H9 (cell line): ENCODE measurements at regions not wholly inside any gene's neighbourhood (a gene's known extent, or its start where the extent isn't known, plus 50 kb on each side); places are given as distances from the start of the nearest gene placed in this dataset.

Experiments used
- DNase-seq: peaks from one replicate; pipeline ENCODE4 v3.0.0-alpha.2; 2017
- H2AFZ ChIP-seq: one replicate; pipeline ENCODE4 v1.6.1; 2013; ENCODE audit warnings: mild to moderate bottlenecking, low read length, control low read depth, moderate library complexity
- H2AK5ac ChIP-seq: 2 replicates; pipeline ENCODE4 v1.6.1; 2013; ENCODE audit warnings: low read length, control low read depth, mixed read lengths; ENCODE audit not compliant: insufficient read length
- H2BK120ac ChIP-seq: one replicate; pipeline ENCODE4 v1.6.1; 2013; ENCODE audit warnings: low read depth, mild to moderate bottlenecking, low read length, control low read depth, inconsistent platforms; ENCODE audit not compliant: poor library complexity, severe bottlenecking
- H2BK12ac ChIP-seq: 2 replicates; pipeline ENCODE4 v1.6.1; 2013; ENCODE audit warnings: low read length, control low read depth, mixed read lengths, low read depth; ENCODE audit not compliant: insufficient read length
- H2BK15ac ChIP-seq: 2 replicates; pipeline ENCODE4 v1.6.1; 2013; ENCODE audit warnings: low read depth, low read length, control low read depth
- H2BK20ac ChIP-seq: one replicate; pipeline ENCODE4 v1.6.1; 2013; ENCODE audit warnings: low read depth, mild to moderate bottlenecking, low read length, control low read depth, inconsistent platforms; ENCODE audit not compliant: poor library complexity, severe bottlenecking
- H2BK5ac ChIP-seq: 2 replicates; pipeline ENCODE4 v1.6.1; 2013; ENCODE audit warnings: low read length, control low read depth, mixed read lengths; ENCODE audit not compliant: insufficient read length
- H3K14ac ChIP-seq: 2 replicates; pipeline ENCODE4 v1.6.1; 2013; ENCODE audit warnings: low read length, control low read depth; ENCODE audit not compliant: insufficient read depth
- H3K18ac ChIP-seq: 2 replicates; pipeline ENCODE4 v1.6.1; 2013; ENCODE audit warnings: low read depth, mild to moderate bottlenecking, mixed read lengths, low read length, control low read depth; ENCODE audit not compliant: insufficient read length
- H3K23ac ChIP-seq: 2 replicates; pipeline ENCODE4 v1.6.1; 2013; ENCODE audit warnings: low read length, control low read depth, mixed read lengths, low read depth; ENCODE audit not compliant: insufficient read length
- H3K23me2 ChIP-seq: 2 replicates; pipeline ENCODE4 v1.6.1; 2013; ENCODE audit warnings: low read depth, mild to moderate bottlenecking, mixed read lengths, low read length, control low read depth; ENCODE audit not compliant: insufficient read length, poor library complexity, severe bottlenecking
- H3K27ac ChIP-seq: 2 replicates; pipeline ENCODE4 v1.5.1; 2013; ENCODE audit warnings: low read length, control low read depth, mixed read lengths, low read depth; ENCODE audit not compliant: insufficient read length
- H3K27me3 ChIP-seq: 2 replicates; pipeline ENCODE4 v1.6.1; 2013; ENCODE audit warnings: low read length, control low read depth, inconsistent platforms; ENCODE audit not compliant: insufficient read depth
- H3K4ac ChIP-seq: 2 replicates; pipeline ENCODE4 v1.6.1; 2013; ENCODE audit warnings: low read depth, mild to moderate bottlenecking, control low read depth, inconsistent platforms, low read length, moderate library complexity
- H3K4me1 ChIP-seq: 2 replicates; pipeline ENCODE4 v1.6.1; 2013; ENCODE audit warnings: low read length, control low read depth, inconsistent platforms; ENCODE audit not compliant: insufficient read depth
- H3K4me2 ChIP-seq: 2 replicates; pipeline ENCODE4 v1.6.1; 2013; ENCODE audit warnings: low read length, control low read depth, mixed read lengths; ENCODE audit not compliant: insufficient read length, insufficient read depth
- H3K56ac ChIP-seq: 2 replicates; pipeline ENCODE4 v1.6.1; 2013; ENCODE audit warnings: low read depth, mild to moderate bottlenecking, mixed read lengths, low read length, control low read depth; ENCODE audit not compliant: insufficient read length
- H3K79me1 ChIP-seq: 2 replicates; pipeline ENCODE4 v1.6.1; 2013; ENCODE audit warnings: low read depth, mild to moderate bottlenecking, moderate library complexity, low read length, control low read depth, inconsistent platforms; ENCODE audit not compliant: insufficient read depth, poor library complexity, severe bottlenecking
- H3K79me2 ChIP-seq: 2 replicates; pipeline ENCODE4 v1.6.1; 2013; ENCODE audit warnings: low read length, control low read depth, inconsistent platforms; ENCODE audit not compliant: insufficient read depth
- H3K9ac ChIP-seq: 2 replicates; pipeline ENCODE4 v1.6.1; 2013; ENCODE audit warnings: low read length, control low read depth, mixed read lengths; ENCODE audit not compliant: insufficient read length; ENCODE audit errors: extremely low read depth
- H3K9me3 ChIP-seq: one replicate; pipeline ENCODE4 v1.6.1; 2013; ENCODE audit warnings: low read depth, low read length, inconsistent platforms; ENCODE audit not compliant: control insufficient read depth
- H3T11ph ChIP-seq: one replicate; pipeline ENCODE4 v1.6.1; 2013; ENCODE audit warnings: mild to moderate bottlenecking, low read length, control low read depth, inconsistent platforms
- H4K20me1 ChIP-seq: one replicate; pipeline ENCODE4 v1.6.1; 2013; ENCODE audit not compliant: control insufficient read depth, insufficient read length, insufficient read depth
- H4K5ac ChIP-seq: 2 replicates; pipeline ENCODE4 v1.6.1; 2013; ENCODE audit warnings: low read depth, mild to moderate bottlenecking, mixed read lengths, low read length, control low read depth; ENCODE audit not compliant: insufficient read length
- H4K8ac ChIP-seq: replicated peaks from 2 replicates; pipeline ENCODE4 v1.6.1; 2013; ENCODE audit warnings: low read length, control low read depth, mixed read lengths, low read depth; ENCODE audit not compliant: insufficient read length
- H4K91ac ChIP-seq: 2 replicates; pipeline ENCODE4 v1.6.1; 2013; ENCODE audit warnings: low read depth, mild to moderate bottlenecking, moderate library complexity, mixed read lengths, low read length, control low read depth; ENCODE audit not compliant: insufficient read length
- H3K27ac Mint-ChIP-seq, 3 experiments: 2 replicates in 2 of 3; 3 replicates in 1 of 3; pipeline ENCODE4 v1.8.0; 2020 to 2021; ENCODE audit warnings: mixed read lengths in 3 of 3, mild to moderate bottlenecking in 1 of 3, moderate library complexity in 1 of 3
- H3K27me3 Mint-ChIP-seq: 2 replicates; pipeline ENCODE4 v1.8.0; 2021; ENCODE audit warnings: low read depth, mild to moderate bottlenecking, moderate library complexity, mixed read lengths
- H3K36me3 Mint-ChIP-seq, 3 experiments: 2 replicates in 2 of 3; 3 replicates in 1 of 3; pipeline ENCODE4 v1.8.0; 2020 to 2021; ENCODE audit warnings: low read depth in 3 of 3, mixed read lengths in 3 of 3; ENCODE audit not compliant: insufficient read depth in 1 of 3
- H3K4me1 Mint-ChIP-seq, 2 experiments: 2 replicates each; pipeline ENCODE4 v1.8.0; 2020; ENCODE audit warnings: mixed read lengths in 2 of 2
- H3K4me3 Mint-ChIP-seq, 2 experiments: 2 replicates in 1 of 2; 3 replicates in 1 of 2; pipeline ENCODE4 v1.8.0; 2020 to 2021; ENCODE audit warnings: mild to moderate bottlenecking in 2 of 2, mixed read lengths in 2 of 2, moderate library complexity in 1 of 2
- H3K9me3 Mint-ChIP-seq, 2 experiments: 2 replicates in 1 of 2; 3 replicates in 1 of 2; pipeline ENCODE4 v1.8.0; 2020; ENCODE audit warnings: mild to moderate bottlenecking in 2 of 2, mixed read lengths in 2 of 2, moderate library complexity in 1 of 2
- WGBS: extraction: QIAGEN DNeasy Blood & Tissue Kit; methylation state at CpG from one replicate; pipeline ENCODE4 v1.1.7; 2013; ENCODE audit warnings: missing lambda C conversion rate, low lambda C conversion rate, mixed read lengths; ENCODE audit not compliant: insufficient read length; ENCODE audit errors: extremely low coverage; 5-methylcytosine and 5-hydroxymethylcytosine counted together
- TF ChIP-seq, protein P1 (sequence below): fragments of 200-600 bp; sonication (generic); conservative IDR thresholded peaks from 3 replicates; pipeline ENCODE4 v1.8.0; 2021; ENCODE audit warnings: antibody characterized with exemption, mild to moderate bottlenecking

DNA sequence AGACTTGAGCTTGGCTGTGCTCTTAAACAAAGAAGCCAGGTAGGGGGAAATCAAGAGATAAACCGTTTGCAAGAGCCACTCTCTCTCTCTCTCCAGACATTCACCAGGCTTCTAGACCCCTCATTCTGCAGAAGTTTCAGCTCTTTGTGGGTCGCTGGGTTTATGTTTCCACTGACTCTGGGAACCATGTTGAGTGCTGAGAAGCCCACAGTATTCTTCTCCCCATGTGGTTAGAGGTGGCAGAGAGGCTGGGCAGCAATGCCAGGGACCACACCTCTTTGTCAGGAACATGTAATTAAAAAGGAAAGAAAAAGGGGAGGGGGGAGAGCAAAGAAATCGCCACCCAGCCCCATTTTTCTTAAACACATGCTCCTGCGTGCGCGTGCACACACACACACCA is 154.8 kb upstream of the SOX9 start:
- Histone ChIP-seq H2BK20ac (no peak overlapping the region), H3K23me2 (no peaks in the 10 kb centered on the region), H3K4me2 (no peak overlapping the region), H4K20me1 (no peaks in the 10 kb centered on the region), H3K79me2 (no peaks in the 10 kb centered on the region), H2BK120ac (no peak overlapping the region), H3K14ac (no peak overlapping the region), H3K4me1 (no peaks in the 10 kb centered on the region), H4K91ac (no peak overlapping the region), H3K9me3 (no peaks in the 10 kb centered on the region), H4K8ac (no peak overlapping the region), H2BK15ac (no peak overlapping the region), H3K56ac (no peak overlapping the region), H2BK5ac (no peak overlapping the region), H2AK5ac (no peak overlapping the region), H2AFZ (no peak overlapping the region), H4K5ac (no peak overlapping the region), H2BK12ac (no peak overlapping the region), H3K79me1 (no peaks in the 10 kb centered on the region), H3K18ac (no peak overlapping the region), H3K23ac (no peak overlapping the region), H3T11ph (no peak overlapping the region), H3K9ac (no peak overlapping the region), H3K27ac (no peak overlapping the region), H3K27me3 (no peaks in the 10 kb centered on the region; the same call in 1 of the 2 replicates), H3K4ac (no peak overlapping the region)
- Mint-ChIP-seq H3K27ac (no peak overlapping the region), H3K36me3 (no peaks in the 10 kb centered on the region), H3K4me1 (peaks cover 2 to 3% of the 10 kb centered on the region in 2 experiments; a peak in 3 of 4 replicates), H3K4me3 (no peak overlapping the region), H3K9me3 (no peaks in the 10 kb centered on the region; a peak in 1 of 5 replicates), H3K27me3 (no peaks in the 10 kb centered on the region; the same call in 1 of the 2 replicates)
- TF ChIP-seq, protein P1, sequence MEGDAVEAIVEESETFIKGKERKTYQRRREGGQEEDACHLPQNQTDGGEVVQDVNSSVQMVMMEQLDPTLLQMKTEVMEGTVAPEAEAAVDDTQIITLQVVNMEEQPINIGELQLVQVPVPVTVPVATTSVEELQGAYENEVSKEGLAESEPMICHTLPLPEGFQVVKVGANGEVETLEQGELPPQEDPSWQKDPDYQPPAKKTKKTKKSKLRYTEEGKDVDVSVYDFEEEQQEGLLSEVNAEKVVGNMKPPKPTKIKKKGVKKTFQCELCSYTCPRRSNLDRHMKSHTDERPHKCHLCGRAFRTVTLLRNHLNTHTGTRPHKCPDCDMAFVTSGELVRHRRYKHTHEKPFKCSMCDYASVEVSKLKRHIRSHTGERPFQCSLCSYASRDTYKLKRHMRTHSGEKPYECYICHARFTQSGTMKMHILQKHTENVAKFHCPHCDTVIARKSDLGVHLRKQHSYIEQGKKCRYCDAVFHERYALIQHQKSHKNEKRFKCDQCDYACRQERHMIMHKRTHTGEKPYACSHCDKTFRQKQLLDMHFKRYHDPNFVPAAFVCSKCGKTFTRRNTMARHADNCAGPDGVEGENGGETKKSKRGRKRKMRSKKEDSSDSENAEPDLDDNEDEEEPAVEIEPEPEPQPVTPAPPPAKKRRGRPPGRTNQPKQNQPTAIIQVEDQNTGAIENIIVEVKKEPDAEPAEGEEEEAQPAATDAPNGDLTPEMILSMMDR = no peak
- DNase-seq = no peak
- no CpG with 5 or more reads among the region's 6 CpGs for WGBS
